Muscle of leg (tissue), 3 donors: ENCODE measurements at regions not wholly inside any gene's neighbourhood (a gene's known extent, or its start where the extent isn't known, plus 50 kb on each side); places are given as distances from the start of the nearest gene placed in this dataset.

Source experiments
- DNase-seq: peaks from one replicate; pipeline ENCODE4 v3.0.0; 2013
- H3K27ac ChIP-seq: one replicate; pipeline ENCODE4 v1.5.1; 2013; ENCODE audit warnings: mild to moderate bottlenecking, low read length, control low read depth
- H3K27me3 ChIP-seq: one replicate; pipeline ENCODE4 v1.6.1; 2013; ENCODE audit warnings: low read length; ENCODE audit not compliant: control insufficient read depth, insufficient read depth
- H3K36me3 ChIP-seq: one replicate; pipeline ENCODE4 v1.6.1; 2013; ENCODE audit warnings: low read length; ENCODE audit not compliant: control insufficient read depth, insufficient read depth
- H3K4me1 ChIP-seq: one replicate; pipeline ENCODE4 v1.6.1; 2013; ENCODE audit warnings: low read length; ENCODE audit not compliant: control insufficient read depth, insufficient read depth
- H3K4me3 ChIP-seq: one replicate; pipeline ENCODE4 v1.5.1; 2013; ENCODE audit warnings: low read length, control low read depth
- H3K9me3 ChIP-seq: replicated peaks from 2 replicates; pipeline ENCODE4 v1.6.1; 2013; ENCODE audit warnings: low read depth, low read length; ENCODE audit not compliant: control insufficient read depth
- WGBS: methylation state at CpG from one replicate; pipeline ENCODE4 v1.1.5; 2013; ENCODE audit warnings: missing lambda C conversion rate; ENCODE audit not compliant: insufficient coverage; 5-methylcytosine and 5-hydroxymethylcytosine counted together

- DNase-seq = peak; percentile 16
- no peak overlapping the region for H3K27ac ChIP-seq
- no peak overlapping the region for H3K4me3 ChIP-seq
- H3K9me3 ChIP-seq = no peaks in the 10 kb centered on the region
- H3K4me1 ChIP-seq = no peaks in the 10 kb centered on the region
- no peaks in the 10 kb centered on the region for H3K36me3 ChIP-seq
- no peaks in the 10 kb centered on the region for H3K27me3 ChIP-seq
- WGBS = 50% methylated on average over 1 of the region's 4 CpGs
Measured at GRCh38 chr5:111582993-111583601, 70.8 kb upstream of the STARD4 start.

- no peaks in the 10 kb centered on the region for H3K4me1 ChIP-seq
- no peak overlapping the region for H3K4me3 ChIP-seq
- no CpG with 5 or more reads among the region's 1 CpG for WGBS
- DNase-seq = no peak
- H3K27ac ChIP-seq = no peak overlapping the region
- H3K27me3 ChIP-seq = no peaks in the 10 kb centered on the region
- no peaks in the 10 kb centered on the region for H3K36me3 ChIP-seq
- H3K9me3 ChIP-seq = no peaks in the 10 kb centered on the region
Measured at GRCh38 chr5:111582451-111582850, 70.1 kb upstream of the STARD4 start.

- DNase-seq = peak; percentile 58
- no peaks in the 10 kb centered on the region for H3K27me3 ChIP-seq
- H3K9me3 ChIP-seq = no peaks in the 10 kb centered on the region
- no peaks in the 10 kb centered on the region for H3K36me3 ChIP-seq
- no peaks in the 10 kb centered on the region for H3K4me1 ChIP-seq
- no peak overlapping the region for H3K4me3 ChIP-seq
- no peak overlapping the region for H3K27ac ChIP-seq
Measured at GRCh38 chr5:111580956-111581355, 68.6 kb upstream of the STARD4 start.

DNA sequence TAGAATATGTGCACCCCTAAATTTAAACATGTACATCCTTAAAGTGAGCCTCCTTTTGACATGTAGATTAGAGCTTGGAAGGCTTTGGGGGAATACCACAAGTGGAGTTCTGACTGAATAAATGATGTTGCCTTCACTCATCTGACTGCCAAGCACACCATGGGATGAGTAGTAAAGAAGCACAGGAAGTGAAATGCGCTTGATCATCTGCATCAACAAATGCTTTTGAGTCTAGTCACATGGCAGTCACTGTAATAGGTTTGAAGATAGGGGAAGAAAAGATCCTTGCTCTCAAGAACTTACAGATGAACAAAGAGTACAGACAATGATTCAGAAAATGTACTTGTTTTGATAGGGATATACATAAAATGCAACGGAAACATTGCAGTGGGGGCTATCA lies 62.0 kb upstream of the STARD4 start:
- no peaks in the 10 kb centered on the region for H3K4me1 ChIP-seq
- H3K4me3 ChIP-seq = no peak overlapping the region
- no peaks in the 10 kb centered on the region for H3K27me3 ChIP-seq
- no peak overlapping the region for H3K27ac ChIP-seq
- no peaks in the 10 kb centered on the region for H3K36me3 ChIP-seq
- DNase-seq = no peak
- WGBS = 91% methylated on average over 1 of the region's 2 CpGs
- no peaks in the 10 kb centered on the region for H3K9me3 ChIP-seq

- Histone ChIP-seq H3K4me1 (no peaks in the 10 kb centered on the region), H3K27ac (no peak overlapping the region), H3K9me3 (no peaks in the 10 kb centered on the region), H3K27me3 (no peaks in the 10 kb centered on the region), H3K36me3 (no peaks in the 10 kb centered on the region), H3K4me3 (no peak overlapping the region)
- 83% methylated on average over 3 of the region's 5 CpGs for WGBS
- DNase-seq = no peak
Measured at GRCh38 chr5:111572561-111572960, 60.2 kb upstream of the STARD4 start.

- 78% methylated on average over 3 of the region's 6 CpGs for WGBS
- Histone ChIP-seq H3K27me3 (no peaks in the 10 kb centered on the region), H3K4me1 (no peaks in the 10 kb centered on the region), H3K4me3 (no peak overlapping the region), H3K9me3 (peaks cover 3% of the 10 kb centered on the region), H3K27ac (no peak overlapping the region), H3K36me3 (no peaks in the 10 kb centered on the region)
- DNase-seq = peak; percentile 32
Measured at GRCh38 chr5:111563031-111563822, 50.9 kb upstream of the STARD4 start.

DNA sequence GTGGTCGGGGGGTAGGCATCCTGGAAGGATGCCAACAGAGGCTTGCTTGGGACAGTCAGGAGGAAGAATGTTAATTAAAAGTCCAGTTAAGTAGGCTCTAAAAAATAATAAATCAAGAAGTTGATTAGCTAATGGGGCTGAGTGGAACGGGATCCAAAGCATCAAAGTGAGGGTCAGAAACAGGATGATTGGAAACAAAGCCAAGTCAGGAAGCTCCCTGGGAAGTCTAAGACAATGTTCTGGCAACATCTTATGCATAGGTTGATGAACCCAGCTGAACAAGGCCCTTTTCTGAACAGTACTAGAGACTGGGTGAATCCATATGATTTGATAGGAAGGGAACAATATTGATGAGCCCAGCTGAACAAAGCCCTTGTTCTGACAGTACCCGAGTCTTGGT lies 50.2 kb upstream of the STARD4 start:
- Histone ChIP-seq H3K9me3 (peaks cover 3% of the 10 kb centered on the region), H3K27me3 (no peaks in the 10 kb centered on the region), H3K4me1 (no peaks in the 10 kb centered on the region), H3K27ac (no peak overlapping the region), H3K36me3 (no peaks in the 10 kb centered on the region), H3K4me3 (no peak overlapping the region)
- 65% methylated on average over 3 of the region's 3 CpGs for WGBS
- DNase-seq = no peak
